ENCODE measurements at regions not wholly inside any gene's neighbourhood (a gene's known extent, or its start where the extent isn't known, plus 50 kb on each side); places are given as distances from the start of the nearest gene placed in this dataset.

DNA sequence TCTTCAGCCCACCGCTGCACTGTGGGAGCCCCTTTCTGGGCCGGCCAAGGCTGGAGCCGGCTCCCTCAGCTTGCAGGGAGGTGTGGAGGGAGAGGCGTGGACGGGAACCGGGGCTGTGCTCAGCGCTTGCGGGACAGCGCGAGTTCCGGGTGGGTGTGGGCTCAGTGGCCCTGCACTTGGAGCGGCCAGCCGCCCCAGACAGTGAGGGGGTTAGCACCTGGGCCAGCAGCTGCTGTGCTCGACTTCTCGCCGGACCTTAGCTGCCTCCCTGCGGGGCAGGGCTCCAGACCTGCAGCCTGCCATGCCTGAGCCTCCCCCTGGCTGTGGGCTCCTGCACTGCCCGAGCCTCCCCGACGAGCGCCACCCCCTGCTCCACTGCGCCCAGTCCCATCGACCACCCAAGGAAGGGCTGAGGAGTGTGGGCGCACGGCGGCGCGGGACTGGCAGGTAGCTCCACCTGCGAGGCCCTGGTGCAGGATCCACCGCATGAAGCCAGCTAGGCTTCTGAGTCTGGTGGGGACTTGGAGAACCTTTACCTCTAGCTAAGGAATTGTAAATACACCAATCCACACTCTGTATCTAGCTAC, 92.9 kb upstream of the MAST4 start:
- DNase-seq: no peak

DNA sequence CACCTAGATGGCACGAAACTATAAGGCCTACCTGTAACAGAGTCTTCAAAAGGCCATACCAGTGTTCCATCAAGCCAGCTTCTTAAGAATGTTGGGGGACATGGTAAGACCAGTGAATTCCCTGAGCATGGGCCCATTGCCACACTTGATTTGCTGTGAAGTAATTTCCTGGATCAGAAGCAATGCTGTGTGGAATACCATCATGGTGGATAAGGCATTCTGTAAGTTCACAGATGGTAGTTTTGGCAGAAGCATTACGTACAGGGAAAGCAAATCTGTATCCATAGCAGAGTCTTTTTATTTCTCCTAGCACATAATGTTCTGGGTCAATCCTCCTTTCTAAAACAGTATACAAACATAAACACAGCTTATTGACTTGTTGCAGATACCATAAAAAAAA, 89.1 kb upstream of the MAST4 start:
- DNase-seq: no peak

DNA sequence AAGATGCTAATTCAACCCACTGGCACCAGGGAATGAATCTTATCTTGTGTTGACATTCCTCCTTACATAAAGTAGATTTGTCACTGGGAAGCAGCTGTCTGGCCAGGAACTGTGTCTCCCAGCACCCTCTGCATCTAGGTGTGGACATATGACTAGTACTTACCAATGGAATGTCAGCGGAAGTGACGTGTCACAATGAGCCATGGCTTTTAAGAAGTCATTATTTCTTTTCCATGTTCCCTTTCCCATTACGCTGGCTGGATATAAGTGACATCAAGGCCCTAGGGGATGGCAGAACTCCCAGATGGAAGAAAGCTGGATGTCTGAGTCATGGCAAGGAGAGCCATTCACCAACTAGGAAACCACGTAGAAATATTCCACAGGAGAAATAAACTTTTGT, 84.7 kb upstream of the MAST4 start:
- DNase-seq: no peak

DNA sequence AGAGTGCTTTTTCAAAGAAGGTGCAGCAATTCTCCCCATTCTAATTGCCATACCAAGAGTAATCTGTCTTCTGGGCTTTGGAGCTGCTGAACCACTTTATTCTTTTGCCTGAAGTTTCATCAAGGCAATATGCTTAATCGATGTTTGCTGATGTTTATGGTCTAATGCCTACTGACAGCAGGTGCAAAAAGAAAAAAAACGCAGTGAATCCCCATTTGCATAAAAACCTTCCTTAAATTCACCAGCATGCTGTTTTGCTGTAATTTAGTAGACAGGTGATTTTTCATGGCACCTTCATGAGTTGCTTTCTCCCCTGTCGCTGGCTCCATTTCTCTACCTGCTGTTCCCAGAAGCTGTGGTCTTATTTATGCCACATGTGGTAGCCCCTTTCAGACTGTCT, 83.1 kb upstream of the MAST4 start:
- DNase-seq: no peak

DNA sequence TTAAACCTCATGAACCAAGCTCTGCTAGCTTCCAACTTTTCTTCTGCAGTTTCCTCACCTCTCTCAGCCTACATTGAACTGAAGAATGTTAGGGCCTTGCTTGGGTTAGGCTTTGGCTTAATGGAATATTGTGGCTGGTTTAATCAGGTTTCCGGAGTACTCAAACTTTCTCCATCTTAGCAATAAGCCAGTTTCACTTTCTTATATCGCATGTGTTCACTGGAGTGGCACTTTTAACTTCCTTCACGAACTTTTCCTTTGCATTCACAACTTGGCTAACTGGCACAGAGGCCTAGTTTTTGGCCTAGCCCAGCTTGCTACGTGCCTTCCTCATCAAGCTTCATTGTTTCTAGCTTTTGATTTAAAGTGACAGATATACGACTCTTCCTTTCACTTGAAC, 81.0 kb upstream of the MAST4 start:
- DNase-seq: no peak

DNA sequence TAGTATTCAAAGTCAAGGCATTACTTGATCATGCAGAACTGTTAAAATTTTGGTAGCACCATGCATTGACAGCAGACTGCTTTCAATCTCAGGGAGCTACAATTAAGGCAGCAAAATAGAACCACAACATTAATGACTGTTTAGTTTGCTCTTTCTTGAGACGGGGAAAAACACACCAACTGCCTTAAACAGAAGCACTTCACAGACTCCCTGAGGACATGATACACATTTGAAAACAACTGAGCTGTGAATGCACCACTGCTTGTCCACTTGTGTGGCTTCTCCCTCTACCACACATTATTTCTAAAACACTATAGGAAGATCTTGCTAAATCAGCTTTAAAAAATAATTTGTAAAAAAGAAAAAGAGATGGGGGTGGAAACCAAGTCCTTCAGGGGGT, 79.6 kb upstream of the MAST4 start:
- no peak for DNase-seq

DNA sequence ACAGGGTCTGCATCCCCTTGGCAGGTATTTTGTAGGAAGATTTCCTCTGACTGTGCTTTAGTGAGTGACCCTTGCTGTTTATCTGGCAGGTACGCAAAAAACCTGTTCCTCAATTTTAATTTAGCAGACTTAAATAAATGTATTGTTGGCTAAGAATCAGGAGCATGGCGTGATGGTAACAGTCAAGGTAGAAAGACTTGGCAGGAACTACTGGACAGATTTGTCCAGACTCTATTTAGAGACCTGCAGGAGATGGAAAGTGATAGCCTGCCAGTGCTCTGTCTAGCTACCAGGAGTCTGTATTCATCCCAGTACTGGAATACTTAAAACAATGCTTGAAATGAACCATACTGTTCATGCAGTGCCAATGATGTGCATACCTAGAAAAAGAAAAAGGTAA, 78.8 kb upstream of the MAST4 start:
- no peak for DNase-seq

DNA sequence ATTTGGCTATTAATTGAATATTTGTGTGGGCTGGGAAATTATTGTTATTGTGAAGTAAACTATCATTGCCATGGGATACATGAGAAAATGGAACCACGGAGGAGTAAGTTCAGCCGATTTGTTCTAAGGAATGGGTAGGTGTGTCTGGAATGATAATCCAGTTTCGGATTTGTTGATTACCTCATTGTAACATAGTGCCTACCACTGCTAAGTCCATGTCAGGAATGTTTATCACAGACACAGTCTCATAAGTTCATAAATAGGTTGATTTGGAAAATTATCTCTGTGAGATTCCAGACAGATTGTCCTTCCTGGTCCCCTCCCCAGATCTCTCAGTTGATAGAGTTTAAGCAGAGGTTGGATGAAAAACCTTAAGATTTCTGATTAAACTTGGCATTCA, 78.1 kb upstream of the MAST4 start:
- DNase-seq: no peak

DNA sequence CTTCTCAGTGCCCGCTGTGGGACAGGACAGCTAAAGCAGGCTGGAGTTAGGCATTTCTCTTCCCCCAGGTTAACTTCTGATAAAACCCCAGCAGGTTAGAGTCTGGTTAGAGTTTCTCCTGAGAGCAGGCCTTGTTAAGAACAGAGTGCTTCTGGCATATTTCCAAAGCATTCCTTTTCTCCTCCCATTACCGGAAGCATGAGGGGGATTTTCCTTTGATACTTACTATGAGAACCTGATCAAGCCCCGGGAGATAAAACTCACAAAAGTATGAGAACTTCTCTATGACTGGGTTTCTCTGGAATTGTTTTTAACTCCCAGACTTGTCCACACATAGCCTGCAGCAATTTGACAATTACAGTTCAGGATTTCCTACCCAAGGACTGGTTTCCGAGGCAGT, 77.4 kb upstream of the MAST4 start:
- no peak for DNase-seq

DNA sequence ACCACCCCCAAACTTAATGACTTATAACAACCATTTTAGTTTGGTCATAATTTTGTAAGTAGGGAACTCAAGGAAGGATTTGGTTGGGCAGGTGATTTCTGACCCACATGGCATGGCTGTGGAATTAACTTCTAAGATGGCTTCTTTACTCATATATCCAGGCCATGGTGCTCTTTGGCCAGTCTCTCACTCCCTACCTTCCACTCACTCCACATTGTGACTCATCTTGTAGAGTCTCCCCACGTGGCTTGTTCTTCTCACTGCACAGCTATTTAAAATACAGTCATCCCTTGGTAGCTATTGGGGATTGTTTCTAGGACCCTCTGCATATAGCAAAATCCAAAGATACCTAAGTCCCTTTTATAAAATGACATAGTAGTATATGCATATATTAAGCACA, 76.6 kb upstream of the MAST4 start:
- no peak for DNase-seq

DNA sequence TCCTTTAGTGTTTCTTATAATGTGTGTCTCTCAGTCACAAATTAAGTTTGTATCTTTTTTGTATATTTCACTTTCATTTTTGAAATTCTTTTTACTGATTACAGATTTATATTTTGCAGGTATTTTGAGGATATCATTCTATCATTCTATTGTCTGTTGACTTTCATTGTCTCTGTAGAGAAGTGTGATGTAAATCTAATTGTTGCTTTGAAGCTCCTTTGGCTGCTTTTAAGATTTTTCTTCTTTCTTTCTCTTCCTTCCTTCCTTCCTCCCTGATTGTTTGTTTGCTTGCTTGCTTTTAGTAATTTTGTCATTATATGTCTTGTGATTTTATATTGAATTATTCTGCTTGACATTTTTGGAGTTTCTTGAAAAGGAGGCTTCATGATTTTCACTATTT, 75.3 kb upstream of the MAST4 start:
- no peak for DNase-seq

DNA sequence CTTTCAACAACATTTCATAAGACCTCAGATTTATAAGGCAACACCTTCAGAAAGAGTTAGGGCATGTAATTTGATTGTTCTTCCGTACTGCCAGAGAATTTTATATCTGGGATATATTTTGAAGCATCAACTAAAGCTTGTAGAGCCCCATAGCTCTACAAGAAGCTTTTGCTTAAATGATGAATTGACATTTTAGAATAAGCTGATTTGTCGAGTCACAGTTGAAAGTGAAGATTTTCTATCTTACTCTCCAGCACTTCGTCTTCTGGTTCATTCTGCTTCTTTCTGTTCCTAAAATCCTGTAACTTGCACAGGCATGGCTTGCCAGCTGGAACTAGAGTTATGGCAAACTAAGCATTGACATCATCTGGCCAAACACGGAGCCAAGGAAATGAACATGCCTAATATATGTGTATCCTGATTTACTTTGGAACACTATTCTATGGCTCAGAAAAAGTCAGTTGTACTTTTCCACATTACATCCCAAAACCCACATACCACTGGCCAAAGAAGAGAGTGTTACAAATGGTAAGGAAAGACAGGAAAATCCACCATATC, 68.6 kb upstream of the MAST4 start:
- DNase-seq: no peak

DNA sequence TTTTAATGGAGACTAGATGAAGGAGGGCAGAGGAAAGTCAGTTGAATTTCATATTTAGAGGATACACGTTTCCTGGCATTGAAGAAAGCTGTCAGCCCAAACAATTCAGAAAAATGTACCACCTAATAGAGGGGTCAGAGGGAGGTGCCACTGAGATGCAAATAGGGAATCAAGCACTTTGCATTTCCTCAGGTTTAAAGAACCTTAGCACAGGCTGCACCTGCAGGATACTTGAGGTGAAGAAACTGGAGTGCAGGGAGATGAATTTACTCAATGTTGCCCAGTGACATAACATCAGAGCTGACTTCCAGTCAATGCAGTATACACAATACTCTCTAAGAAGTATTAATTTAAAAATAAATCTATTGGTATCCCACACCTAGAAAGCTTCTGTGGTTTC, 67.0 kb upstream of the MAST4 start:
- no peak for DNase-seq

DNA sequence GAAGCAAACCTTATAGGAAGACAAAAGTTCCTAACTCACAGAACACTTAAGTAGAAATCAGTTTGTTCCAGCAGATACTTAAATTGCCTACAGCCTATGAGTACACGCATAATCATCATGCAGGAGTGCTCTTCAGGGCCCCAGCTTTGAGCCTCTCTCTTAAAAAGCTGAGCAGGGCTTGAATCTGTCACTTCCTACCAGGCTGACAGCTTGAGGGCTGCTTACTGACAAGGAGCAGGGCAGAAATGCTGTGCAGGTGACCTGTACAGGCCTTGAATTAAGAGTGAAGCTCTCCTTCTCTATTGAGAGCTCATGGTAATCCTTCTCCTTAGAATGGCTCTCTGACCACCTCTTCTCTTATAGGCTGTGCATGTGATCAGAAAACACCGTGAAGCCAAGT, 66.5 kb upstream of the MAST4 start:
- no peak for DNase-seq

DNA sequence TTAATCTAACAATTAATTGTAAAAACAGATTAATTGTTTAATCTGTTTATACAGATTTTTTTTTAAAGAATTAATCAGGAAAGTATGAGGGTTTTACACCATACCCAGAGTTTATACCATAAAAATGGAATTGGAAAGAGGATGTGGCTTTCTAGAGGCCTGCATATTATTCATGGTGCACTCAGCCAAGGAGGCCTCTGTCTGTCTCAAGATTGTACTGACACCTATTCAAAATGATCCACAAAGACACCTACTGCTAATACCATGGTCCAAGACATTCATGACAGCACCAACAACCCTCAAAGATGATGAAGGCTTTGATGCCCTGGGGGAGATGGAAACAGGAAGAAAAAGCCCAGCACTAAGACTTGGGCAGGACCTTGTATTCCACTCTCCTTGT, 58.1 kb upstream of the MAST4 start:
- DNase-seq: no peak

DNA sequence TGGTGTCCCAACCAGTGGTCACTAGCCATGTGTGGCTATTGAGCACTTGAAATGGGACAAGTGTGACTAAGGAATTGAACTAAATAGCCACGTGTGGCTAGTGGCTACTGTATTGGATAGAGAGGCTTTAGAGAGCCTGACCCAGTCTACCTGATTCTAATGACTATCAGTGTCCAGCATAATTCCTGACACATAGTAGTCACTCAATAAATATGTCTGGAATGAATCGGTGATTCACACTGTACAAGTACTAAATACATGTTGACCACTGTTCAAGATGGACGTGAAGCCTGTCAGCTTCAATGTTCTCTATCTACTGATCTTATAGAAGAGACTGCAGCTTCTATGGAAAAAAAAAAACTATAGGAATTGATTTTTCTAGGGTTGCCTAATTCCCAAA, 57.7 kb upstream of the MAST4 start:
- DNase-seq: no peak

DNA sequence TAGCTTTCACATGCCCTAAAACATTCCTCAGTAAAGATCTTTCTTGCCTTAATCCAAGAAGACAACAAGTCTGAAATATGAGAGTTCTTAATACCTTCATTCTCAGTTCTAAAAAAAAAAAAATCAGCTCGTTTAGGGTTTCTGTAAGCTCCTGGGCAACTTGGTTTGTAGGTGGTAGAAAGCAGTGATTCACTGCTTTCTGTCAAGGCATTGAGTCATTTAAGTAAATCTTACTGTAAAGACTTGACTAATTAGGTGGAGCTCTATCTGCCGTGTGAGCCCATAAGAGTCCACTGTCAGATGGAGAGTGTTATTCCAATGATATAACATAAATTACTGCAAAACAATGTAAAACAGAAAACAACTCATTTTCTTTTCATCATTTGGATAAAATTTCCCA, 56.1 kb upstream of the MAST4 start:
- no peak for DNase-seq

DNA sequence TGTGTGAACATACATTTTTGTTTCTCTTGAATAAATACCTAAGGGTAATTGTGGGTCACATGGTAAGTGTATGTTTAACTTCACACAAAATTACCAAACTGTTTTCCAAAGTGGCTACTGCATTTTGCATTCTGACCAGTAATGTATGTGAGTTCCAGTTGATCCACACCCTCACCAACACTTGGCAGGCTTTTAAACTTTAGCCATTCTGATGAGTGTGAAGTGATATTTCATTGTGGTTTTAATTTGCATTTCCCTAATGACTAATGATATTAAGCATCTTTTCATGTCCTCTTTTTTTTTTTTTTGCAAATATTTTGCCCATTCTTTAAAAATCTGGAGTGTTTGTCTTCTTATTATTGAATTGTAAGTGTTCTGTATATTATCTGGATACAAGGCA, 53.5 kb upstream of the MAST4 start:
- no peak for DNase-seq

All from RPMI8226 (cell line).